Stimulated activated CD4-positive, alpha-beta T cell treated with anti-CD3 and anti-CD28 coated beads, TNF-alpha, amount 100 ng/mL, for 48 hours (primary cell): ENCODE measurements at regions not wholly inside any gene's neighbourhood (a gene's known extent, or its start where the extent isn't known, plus 50 kb on each side); places are given as distances from the start of the nearest gene placed in this dataset.
"Not testable (repeated sequence)": the region's sequence is repeated elsewhere in the genome, so short reads cannot be mapped to it uniquely, and the experiment has no call there.

Experiments used
- DNase-seq, 3 donors: peaks; one replicate each; pipeline ENCODE4 v3.0.0-alpha.2; 2020; ENCODE audit warnings: low read depth in 3 of 3

DNA sequence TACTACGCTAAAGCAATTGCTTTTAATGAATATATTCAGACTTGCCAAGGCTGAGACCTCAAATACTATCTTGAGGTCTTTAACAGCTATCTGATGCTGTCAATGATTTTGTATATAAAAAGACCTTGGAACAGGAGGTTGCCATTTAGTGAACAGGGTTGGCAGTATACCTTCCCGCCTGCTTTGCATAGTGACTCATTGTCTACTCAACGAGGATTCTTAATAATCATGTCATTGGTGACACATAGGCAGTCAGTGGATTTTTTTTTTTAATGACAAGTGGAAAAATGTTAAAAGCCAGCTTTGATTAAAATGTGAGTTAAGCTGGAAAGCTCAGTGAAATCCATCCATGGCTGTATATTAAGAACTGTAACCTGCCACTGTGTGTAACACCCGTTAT, 164.0 kb downstream of the ASMT start:
- DNase-seq, result no peak

DNA sequence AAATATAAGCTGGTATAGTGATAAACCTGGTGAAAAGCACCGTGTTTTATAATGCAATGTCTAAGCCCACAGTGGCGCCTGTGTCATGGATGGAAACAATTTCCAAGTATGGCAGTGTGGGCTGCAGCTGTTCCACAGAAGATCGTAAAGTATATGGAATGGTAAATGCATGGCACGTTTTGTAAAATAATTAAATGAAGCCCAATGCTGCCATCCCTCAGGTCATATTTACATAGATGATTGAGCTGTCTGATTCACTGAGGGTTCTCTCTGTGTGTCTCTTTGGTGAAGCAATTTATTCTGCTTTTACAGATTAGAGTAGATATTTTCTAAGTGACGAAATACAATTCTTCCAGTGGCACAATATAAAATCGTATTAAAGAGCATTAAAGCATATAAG, 164.8 kb downstream of the ASMT start:
- DNase-seq, result no peak

DNA sequence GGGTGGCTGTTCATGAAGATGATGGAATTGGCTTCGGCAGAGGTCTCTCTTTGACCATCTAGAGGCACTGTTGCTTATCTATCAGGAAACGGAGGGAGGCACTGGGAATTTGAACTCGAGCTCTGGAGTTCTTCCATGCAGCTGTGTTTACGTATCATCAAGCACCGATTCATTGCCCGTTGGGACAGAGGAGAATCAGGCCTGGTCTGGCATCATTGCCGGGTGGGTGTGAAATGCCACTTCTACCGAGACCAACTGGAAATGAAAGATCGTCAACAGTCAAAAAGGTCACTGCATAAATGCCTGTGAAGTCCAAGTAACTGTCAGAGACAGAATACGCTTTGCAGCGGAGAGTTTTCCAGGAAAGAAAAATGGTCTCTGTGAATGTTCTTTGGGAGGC, 166.9 kb downstream of the ASMT start:
- DNase-seq, result no peak

- no peak for DNase-seq
Measured at GRCh38 chrX:1784773-1785172, 169.9 kb downstream of the ASMT start.

GRCh38 chrX:1788300-1788911, 173.5 kb downstream of the ASMT start:
- no peak for DNase-seq

- no peak for DNase-seq
Measured at GRCh38 chrX:1792636-1793035, 177.8 kb downstream of the ASMT start.

- no peak for DNase-seq
Measured at GRCh38 chrX:1794586-1794985, 179.7 kb downstream of the ASMT start.

- DNase-seq, result no peak
Measured at GRCh38 chrX:1802912-1803311, 188.1 kb downstream of the ASMT start.

- DNase-seq, result no peak
Measured at GRCh38 chrX:1803741-1804140, 188.9 kb downstream of the ASMT start.

- DNase-seq, result no peak
Measured at GRCh38 chrX:1807301-1807731, 192.5 kb downstream of the ASMT start.

- no peak for DNase-seq
Measured at GRCh38 chrX:1809581-1809980, 194.7 kb downstream of the ASMT start.

GRCh38 chrX:1813809-1814208, 198.9 kb downstream of the ASMT start:
- no peak for DNase-seq

DNA sequence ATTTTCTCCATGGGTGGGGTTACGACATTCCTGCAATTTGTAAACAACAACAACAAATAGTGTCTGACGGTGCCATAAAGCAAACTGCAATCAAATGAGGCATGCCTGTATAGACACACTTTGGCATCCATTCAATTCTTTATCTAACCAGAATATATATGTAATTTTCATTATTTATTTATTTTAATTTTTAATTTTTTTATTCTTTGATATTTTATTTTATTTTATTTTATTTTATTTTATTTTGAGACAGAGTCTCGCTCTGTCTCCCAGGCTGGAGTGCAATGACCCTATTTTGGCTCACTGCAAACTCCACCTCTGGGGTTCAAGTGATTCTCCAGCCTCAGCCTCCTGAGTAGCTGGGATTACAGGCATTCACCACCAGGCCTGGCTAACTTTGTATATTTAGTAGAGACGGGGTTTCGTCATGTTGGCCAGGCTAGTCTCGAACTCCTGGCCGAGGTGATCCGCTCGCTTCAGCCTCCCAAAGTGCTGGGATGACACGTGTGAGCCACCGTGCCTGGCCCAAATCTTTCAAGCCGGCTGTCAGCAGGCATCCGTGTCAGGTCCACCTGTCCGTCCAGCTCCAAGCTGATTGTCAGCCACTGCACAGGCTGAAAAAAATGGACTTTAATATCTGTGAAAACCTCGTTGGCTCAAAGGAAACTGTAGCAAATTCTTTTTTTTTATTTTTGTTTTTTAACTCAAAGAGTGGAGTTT, 200.8 kb downstream of the ASMT start:
- no peak for DNase-seq

DNA sequence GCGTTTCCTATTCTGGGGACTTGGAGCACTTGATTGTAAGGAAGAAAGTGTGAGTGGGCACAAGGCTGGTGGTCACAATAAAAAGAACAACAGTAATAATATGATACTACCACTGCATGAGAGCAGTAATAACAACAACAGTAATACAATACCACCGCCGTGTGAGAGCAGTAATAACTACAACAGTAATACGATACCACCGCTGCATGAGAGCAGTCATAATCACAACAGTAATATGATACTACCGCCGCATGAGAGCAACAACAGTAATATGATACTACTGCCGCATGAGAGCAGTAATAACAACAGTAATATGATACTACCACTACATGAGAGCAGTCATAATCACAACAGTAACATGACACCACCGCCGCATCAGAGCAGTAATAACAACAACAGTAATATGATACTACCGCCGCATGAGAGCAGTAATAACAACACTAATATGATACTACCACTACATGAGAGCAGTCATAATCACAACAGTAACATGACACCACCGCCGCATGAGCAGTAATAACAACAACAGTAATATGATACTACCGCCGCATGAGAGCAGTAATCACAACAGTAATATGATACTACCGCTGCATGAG, 201.6 kb downstream of the ASMT start:
- not testable (repeated sequence) for DNase-seq

- DNase-seq, result no peak
Measured at GRCh38 chrX:1821846-1822245, 207.0 kb downstream of the ASMT start.

DNA sequence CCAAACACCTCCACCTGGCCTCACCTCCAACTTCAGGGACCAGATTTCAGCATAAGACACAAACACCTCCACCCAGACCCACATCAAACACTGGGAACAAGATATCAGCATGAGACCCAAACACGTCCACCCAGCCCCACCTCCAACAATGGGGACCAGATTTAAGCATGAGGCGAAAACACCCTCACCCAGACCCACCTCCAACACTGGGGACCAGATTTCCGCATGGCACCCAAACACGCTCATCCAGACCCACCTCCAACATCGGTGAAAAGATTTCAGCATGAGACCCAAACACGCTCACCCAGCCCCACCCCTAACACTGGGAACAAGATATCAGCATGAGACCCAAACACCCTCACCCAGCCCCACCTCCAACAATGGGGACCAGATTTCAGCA, 210.0 kb downstream of the ASMT start:
- no peak for DNase-seq

- DNase-seq, result no peak
Measured at GRCh38 chrX:1833656-1834360, 218.9 kb downstream of the ASMT start.

DNA sequence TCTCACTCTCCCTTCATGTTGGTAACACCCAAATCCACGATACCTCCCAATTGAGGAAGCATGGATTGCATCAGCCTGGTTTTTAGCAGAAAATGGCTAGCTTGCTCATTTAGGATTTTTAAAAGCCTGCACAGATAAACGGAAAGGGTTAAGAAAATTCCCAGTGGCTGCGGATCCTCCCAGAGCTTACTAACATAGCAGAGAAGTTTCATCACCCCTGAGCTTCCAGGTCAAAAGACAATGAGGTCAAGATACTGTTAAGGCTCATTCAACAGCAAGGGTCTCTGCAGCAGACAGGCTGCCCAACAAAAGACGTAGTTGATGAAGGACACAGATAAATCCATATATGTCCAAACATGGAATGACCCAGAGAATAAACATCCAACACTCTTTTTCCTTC, 220.2 kb downstream of the ASMT start:
- no peak for DNase-seq

- no peak for DNase-seq
Measured at GRCh38 chrX:1836683-1837082, 221.8 kb downstream of the ASMT start.

DNA sequence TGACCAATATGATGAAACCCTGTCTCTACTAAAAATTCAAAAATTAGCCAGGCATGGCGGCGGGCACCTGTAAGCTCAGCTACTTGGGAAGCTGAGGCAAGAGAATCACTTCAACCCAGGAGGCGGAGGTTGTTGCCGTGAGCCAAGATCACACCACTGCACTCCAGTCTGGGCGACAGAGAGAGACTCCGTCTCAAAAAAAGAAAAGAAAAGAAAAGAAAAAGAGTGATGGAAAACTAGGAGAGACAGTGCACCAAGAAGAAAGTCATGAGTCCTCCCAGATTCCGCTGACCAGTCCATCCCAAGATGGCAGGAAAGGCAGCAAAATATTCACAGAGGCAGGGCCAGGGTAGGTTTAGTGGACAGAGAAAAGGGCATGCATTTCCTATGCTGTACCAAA, 226.9 kb downstream of the ASMT start:
- DNase-seq, result no peak

- DNase-seq, result not testable (repeated sequence)
Measured at GRCh38 chrX:1847000-1847399, 232.1 kb downstream of the ASMT start.

DNA sequence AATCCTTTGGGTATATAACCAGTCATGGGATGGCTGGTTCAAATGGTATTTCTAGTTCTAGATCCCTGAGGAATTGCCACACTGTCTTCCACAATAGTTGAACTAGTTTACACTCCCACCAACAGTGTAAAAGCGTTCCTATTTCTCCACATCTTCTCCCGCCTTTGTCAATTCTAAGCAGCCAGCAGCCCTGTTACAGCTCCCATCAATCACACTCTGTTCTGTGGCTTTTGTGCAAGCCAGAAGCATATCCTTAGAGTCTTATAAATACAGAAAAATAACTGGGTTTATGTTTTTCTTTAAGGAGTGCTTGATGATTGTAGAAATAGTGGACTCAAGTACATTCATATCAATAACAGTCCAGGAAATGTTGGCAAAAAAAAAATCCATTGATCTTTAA, 232.9 kb downstream of the ASMT start:
- not testable (repeated sequence) for DNase-seq

GRCh38 chrX:1851527-1851926, 236.7 kb downstream of the ASMT start:
- DNase-seq, result no peak
